Parathyroid adenoma (tissue), 2 donors: ENCODE measurements at regions not wholly inside any gene's neighbourhood (a gene's known extent, or its start where the extent isn't known, plus 50 kb on each side); places are given as distances from the start of the nearest gene placed in this dataset.

ENCODE experiments used
- H2AFZ ChIP-seq: fragments of 300-600 bp; sonication (generic); one replicate; pipeline ENCODE4 v1.7.0; 2017; ENCODE audit warnings: antibody characterized with exemption, mild to moderate bottlenecking
- H3K27ac ChIP-seq: fragments of 300-600 bp; sonication (generic); one replicate; pipeline ENCODE4 v1.7.0; 2017
- H3K27me3 ChIP-seq: fragments of 300-600 bp; sonication (generic); one replicate; pipeline ENCODE4 v1.7.0; 2017; ENCODE audit warnings: low read length; ENCODE audit not compliant: control insufficient read depth, insufficient read depth
- H3K36me3 ChIP-seq: fragments of 300-600 bp; sonication (generic); one replicate; pipeline ENCODE4 v1.7.0; 2017; ENCODE audit warnings: low read length; ENCODE audit not compliant: control insufficient read depth, insufficient read depth
- H3K4me1 ChIP-seq: fragments of 300-600 bp; sonication (generic); one replicate; pipeline ENCODE4 v1.7.0; 2017; ENCODE audit warnings: control low read depth
- H3K4me2 ChIP-seq: fragments of 300-600 bp; sonication (generic); one replicate; pipeline ENCODE4 v1.7.0; 2017; ENCODE audit warnings: low read length
- H3K4me3 ChIP-seq: fragments of 300-600 bp; sonication (generic); one replicate; pipeline ENCODE4 v1.7.0; 2017; ENCODE audit warnings: low read depth, low read length
- H3K79me2 ChIP-seq: fragments of 300-600 bp; sonication (generic); one replicate; pipeline ENCODE4 v1.7.0; 2017; ENCODE audit warnings: control low read depth
- H3K9ac ChIP-seq: fragments of 300-600 bp; sonication (generic); one replicate; pipeline ENCODE4 v1.7.0; 2017; ENCODE audit warnings: mild to moderate bottlenecking
- H3K9me3 ChIP-seq: fragments of 300-600 bp; sonication (generic); one replicate; pipeline ENCODE4 v1.7.0; 2017; ENCODE audit warnings: low read length; ENCODE audit not compliant: control insufficient read depth
- TF ChIP-seq, protein P1 (sequence below): fragments of 300-600 bp; sonication (generic); IDR thresholded peaks from one replicate; pipeline ENCODE4 v1.7.0; 2017; ENCODE audit warnings: antibody characterized with exemption, mild to moderate bottlenecking
- donor health status: primary hyperparathyroidism.

DNA sequence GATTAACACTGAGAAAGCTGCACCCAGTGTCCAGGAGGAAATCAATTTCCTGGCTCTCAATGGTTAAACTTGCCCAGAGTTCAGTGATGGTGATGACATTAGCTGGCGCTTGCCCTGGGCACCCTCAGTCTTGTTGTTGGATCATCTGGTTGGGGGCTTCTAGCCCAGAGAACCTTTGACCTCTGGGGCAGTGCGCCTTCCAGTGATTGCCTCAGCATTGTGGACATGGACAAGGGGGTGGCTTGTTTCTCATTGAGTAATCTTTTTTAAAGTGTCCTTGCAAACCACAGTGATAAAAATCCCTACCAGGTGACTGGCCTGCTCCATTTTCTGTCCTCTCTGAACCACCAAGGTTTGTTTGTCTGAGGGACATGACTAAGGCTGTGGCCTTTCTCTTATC is 95.6 kb upstream of the USP9Y start:
- TF ChIP-seq, protein P1, sequence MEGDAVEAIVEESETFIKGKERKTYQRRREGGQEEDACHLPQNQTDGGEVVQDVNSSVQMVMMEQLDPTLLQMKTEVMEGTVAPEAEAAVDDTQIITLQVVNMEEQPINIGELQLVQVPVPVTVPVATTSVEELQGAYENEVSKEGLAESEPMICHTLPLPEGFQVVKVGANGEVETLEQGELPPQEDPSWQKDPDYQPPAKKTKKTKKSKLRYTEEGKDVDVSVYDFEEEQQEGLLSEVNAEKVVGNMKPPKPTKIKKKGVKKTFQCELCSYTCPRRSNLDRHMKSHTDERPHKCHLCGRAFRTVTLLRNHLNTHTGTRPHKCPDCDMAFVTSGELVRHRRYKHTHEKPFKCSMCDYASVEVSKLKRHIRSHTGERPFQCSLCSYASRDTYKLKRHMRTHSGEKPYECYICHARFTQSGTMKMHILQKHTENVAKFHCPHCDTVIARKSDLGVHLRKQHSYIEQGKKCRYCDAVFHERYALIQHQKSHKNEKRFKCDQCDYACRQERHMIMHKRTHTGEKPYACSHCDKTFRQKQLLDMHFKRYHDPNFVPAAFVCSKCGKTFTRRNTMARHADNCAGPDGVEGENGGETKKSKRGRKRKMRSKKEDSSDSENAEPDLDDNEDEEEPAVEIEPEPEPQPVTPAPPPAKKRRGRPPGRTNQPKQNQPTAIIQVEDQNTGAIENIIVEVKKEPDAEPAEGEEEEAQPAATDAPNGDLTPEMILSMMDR: no peak
- Histone ChIP-seq H2AFZ (no peak overlapping the region), H3K4me2 (no peak overlapping the region), H3K9ac (no peak overlapping the region), H3K27me3 (no peaks in the 10 kb centered on the region), H3K4me3 (no peak overlapping the region), H3K79me2 (no peaks in the 10 kb centered on the region), H3K36me3 (no peaks in the 10 kb centered on the region), H3K4me1 (no peaks in the 10 kb centered on the region), H3K27ac (no peak overlapping the region), H3K9me3 (no peaks in the 10 kb centered on the region)

DNA sequence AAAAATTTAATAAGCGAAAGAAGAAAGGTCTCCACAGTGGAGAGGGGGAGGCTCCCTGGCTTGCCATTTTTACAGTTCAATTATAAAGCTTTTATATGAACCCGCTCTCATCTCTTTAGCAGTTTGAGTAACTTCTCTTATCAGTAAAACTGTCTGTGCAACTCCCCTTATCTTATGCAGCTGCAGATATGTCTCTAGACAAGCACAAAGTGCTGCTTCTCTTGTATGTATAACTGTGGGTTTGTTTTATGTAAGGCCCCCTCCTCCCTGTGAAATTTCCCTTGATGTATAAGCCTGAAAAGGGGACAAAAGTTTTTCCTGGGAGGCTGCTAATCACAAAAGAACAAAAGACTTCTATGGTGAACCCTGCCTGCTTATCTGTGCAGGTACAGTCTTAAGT is 90.2 kb upstream of the USP9Y start:
- no peak overlapping the region for H3K27ac ChIP-seq
- TF ChIP-seq, protein P1: no peak

DNA sequence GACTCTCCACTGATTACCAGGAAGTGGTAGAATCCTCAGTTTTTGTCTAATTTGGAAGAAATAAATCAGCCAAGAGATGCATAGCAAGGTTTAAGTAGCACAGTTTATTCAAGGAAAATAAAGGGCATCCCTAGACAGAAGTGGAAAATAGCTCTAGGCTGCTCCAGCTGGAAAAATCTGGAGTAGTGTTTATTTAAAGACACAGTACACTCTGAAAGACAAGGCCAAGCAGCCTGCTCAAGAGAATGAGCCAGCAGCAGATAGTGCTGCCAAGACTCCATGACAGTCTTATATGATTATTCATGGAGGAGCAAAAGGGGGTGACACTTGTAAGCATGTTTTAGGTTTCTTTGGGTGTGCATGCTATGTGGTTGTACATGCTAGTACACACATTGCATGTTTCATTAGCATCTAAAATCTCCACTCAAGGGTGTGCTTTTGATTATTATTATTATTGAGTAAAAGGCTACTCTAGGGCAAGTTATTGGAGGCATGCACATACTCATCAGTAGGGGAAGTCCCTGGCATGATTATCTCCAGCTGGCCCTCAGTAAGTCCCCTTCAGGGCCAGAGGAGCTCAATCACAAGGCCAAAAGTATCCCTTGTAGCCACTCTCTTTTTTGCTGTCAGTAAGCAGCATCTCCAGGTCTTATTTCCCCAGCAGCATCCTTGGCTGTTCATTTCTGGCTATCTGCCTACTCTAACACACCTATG is 85.1 kb upstream of the USP9Y start:
- H3K9ac ChIP-seq: no peak overlapping the region
- no peak overlapping the region for H2AFZ ChIP-seq
- no peaks in the 10 kb centered on the region for H3K36me3 ChIP-seq
- TF ChIP-seq, protein P1: no peak
- no peak overlapping the region for H3K27ac ChIP-seq
- H3K4me2 ChIP-seq: no peak overlapping the region
- no peaks in the 10 kb centered on the region for H3K4me1 ChIP-seq
- H3K27me3 ChIP-seq: no peaks in the 10 kb centered on the region
- H3K9me3 ChIP-seq: no peaks in the 10 kb centered on the region
- no peaks in the 10 kb centered on the region for H3K79me2 ChIP-seq
- no peak overlapping the region for H3K4me3 ChIP-seq

More for the DNA sequence above, 90.2 kb upstream of the USP9Y start:
- H3K4me2 ChIP-seq: no peak overlapping the region
- H2AFZ ChIP-seq: no peak overlapping the region
- H3K36me3 ChIP-seq: no peaks in the 10 kb centered on the region
- no peaks in the 10 kb centered on the region for H3K79me2 ChIP-seq
- H3K4me1 ChIP-seq: no peaks in the 10 kb centered on the region
- no peaks in the 10 kb centered on the region for H3K9me3 ChIP-seq
- no peaks in the 10 kb centered on the region for H3K27me3 ChIP-seq
- no peak overlapping the region for H3K9ac ChIP-seq
- no peak overlapping the region for H3K4me3 ChIP-seq

DNA sequence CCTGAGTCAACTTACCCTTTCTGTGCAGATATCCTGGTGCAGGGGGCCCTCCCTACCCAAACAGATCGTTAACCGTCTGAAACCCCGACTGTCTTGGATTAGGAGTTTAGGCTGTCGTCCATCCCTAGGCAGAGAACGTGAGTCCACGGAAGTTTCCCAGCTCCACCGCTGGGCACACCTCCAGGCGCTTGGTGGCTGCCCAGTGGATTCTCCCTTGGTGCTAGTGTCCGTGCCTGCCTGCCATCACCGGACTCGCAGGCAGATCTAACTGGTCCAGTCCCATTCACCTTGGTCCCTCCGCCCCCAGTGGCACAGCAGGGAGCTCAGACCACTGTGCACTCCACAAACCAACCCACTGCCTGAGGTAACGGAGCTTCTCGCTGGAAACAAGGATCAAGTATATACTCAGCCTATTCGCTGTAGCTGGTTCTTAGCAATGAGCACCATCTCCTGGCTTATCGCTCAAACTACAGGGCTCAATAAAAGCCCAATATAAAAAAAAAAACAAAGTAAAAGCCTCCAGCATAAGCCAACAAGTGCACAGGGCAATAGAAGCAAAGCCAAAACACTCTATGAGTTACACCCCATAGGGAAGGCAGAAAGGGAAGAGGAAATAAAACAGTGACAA is 79.5 kb upstream of the USP9Y start:
- TF ChIP-seq, protein P1: no peak

DNA sequence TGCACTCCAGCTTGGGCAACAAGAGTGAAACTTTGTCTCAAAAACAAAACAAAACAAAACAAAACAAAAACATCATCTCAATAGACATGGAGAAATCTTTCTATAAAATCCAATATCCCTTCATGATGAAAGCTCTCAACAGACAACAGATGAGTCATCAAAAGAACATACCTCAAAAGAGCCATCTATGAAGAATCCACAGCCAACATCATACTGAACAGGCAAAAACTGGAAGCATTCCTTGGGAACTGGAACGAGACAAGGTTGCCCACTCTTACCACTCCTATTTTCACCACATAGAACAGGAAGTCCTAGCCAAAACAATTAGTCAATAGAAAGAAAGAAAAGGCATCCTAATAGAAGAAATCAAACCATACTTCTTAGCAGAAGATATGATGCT is 77.8 kb upstream of the USP9Y start:
- no peak overlapping the region for H3K9ac ChIP-seq
- no peaks in the 10 kb centered on the region for H3K4me1 ChIP-seq
- H3K36me3 ChIP-seq: no peaks in the 10 kb centered on the region
- H3K27me3 ChIP-seq: no peaks in the 10 kb centered on the region
- TF ChIP-seq, protein P1: no peak
- no peak overlapping the region for H3K4me2 ChIP-seq
- H3K9me3 ChIP-seq: no peaks in the 10 kb centered on the region
- no peak overlapping the region for H3K27ac ChIP-seq
- no peaks in the 10 kb centered on the region for H3K79me2 ChIP-seq
- no peak overlapping the region for H2AFZ ChIP-seq
- H3K4me3 ChIP-seq: no peak overlapping the region

More for the DNA sequence above, 79.5 kb upstream of the USP9Y start:
- no peaks in the 10 kb centered on the region for H3K79me2 ChIP-seq
- no peak overlapping the region for H2AFZ ChIP-seq
- H3K4me2 ChIP-seq: no peak overlapping the region
- H3K9ac ChIP-seq: no peak overlapping the region
- H3K9me3 ChIP-seq: no peaks in the 10 kb centered on the region
- no peaks in the 10 kb centered on the region for H3K36me3 ChIP-seq
- no peak overlapping the region for H3K4me3 ChIP-seq
- H3K27me3 ChIP-seq: no peaks in the 10 kb centered on the region
- no peak overlapping the region for H3K27ac ChIP-seq
- no peaks in the 10 kb centered on the region for H3K4me1 ChIP-seq
